GM18511 (cell line): ENCODE measurements at regions not wholly inside any gene's neighbourhood (a gene's known extent, or its start where the extent isn't known, plus 50 kb on each side); places are given as distances from the start of the nearest gene placed in this dataset.
"Not testable (repeated sequence)": the region's sequence is repeated elsewhere in the genome, so short reads cannot be mapped to it uniquely, and the experiment has no call there.

Experiments
- ATAC-seq: cut with Tn5 transposase; IDR thresholded peaks from one replicate; pipeline ENCODE4 v1.9.1; 2021; ENCODE audit warnings: mild to moderate bottlenecking, moderate library complexity; ENCODE audit not compliant: unreplicated experiment

GRCh38 chr4:180966312-180966711 is 1276.9 kb upstream of the TENM3 start:
- no peak for ATAC-seq

GRCh38 chr4:180967936-180968335 is 1275.3 kb upstream of the TENM3 start:
- ATAC-seq, result no peak

GRCh38 chr4:180973894-180974293 is 1269.3 kb upstream of the TENM3 start:
- no peak for ATAC-seq

GRCh38 chr4:180990931-180991330 is 1252.3 kb upstream of the TENM3 start:
- no peak for ATAC-seq

GRCh38 chr4:180993244-180993836 is 1249.9 kb upstream of the TENM3 start:
- no peak for ATAC-seq

GRCh38 chr4:180994722-180995121 is 1248.5 kb upstream of the TENM3 start:
- no peak for ATAC-seq

- no peak for ATAC-seq
Measured at GRCh38 chr4:180999217-180999616, 1244.0 kb upstream of the TENM3 start.

GRCh38 chr4:181004056-181004455 is 1239.1 kb upstream of the TENM3 start:
- no peak for ATAC-seq

GRCh38 chr4:181006499-181007260 is 1236.5 kb upstream of the TENM3 start:
- ATAC-seq, result no peak

- no peak for ATAC-seq
Measured at GRCh38 chr4:181007751-181008150, 1235.5 kb upstream of the TENM3 start.

GRCh38 chr4:181008164-181008563 is 1235.0 kb upstream of the TENM3 start:
- ATAC-seq, result no peak

GRCh38 chr4:181013162-181013561 is 1230.0 kb upstream of the TENM3 start:
- ATAC-seq, result no peak

- ATAC-seq, result no peak
Measured at GRCh38 chr4:181017038-181017437, 1226.2 kb upstream of the TENM3 start.

- no peak for ATAC-seq
Measured at GRCh38 chr4:181018472-181018871, 1224.7 kb upstream of the TENM3 start.

- no peak for ATAC-seq
Measured at GRCh38 chr4:181018913-181019312, 1224.3 kb upstream of the TENM3 start.

- no peak for ATAC-seq
Measured at GRCh38 chr4:181020456-181020855, 1222.7 kb upstream of the TENM3 start.

GRCh38 chr4:181021213-181021612 is 1222.0 kb upstream of the TENM3 start:
- no peak for ATAC-seq

GRCh38 chr4:181030135-181030921 is 1212.9 kb upstream of the TENM3 start:
- not testable (repeated sequence) for ATAC-seq

- ATAC-seq, result no peak
Measured at GRCh38 chr4:181030961-181031360, 1212.2 kb upstream of the TENM3 start.

GRCh38 chr4:181043486-181043885 is 1199.7 kb upstream of the TENM3 start:
- no peak for ATAC-seq

- no peak for ATAC-seq
Measured at GRCh38 chr4:181046809-181047208, 1196.4 kb upstream of the TENM3 start.

GRCh38 chr4:181051931-181052330 is 1191.3 kb upstream of the TENM3 start:
- no peak for ATAC-seq
